ENCODE measurements at regions not wholly inside any gene's neighbourhood (a gene's known extent, or its start where the extent isn't known, plus 50 kb on each side); places are given as distances from the start of the nearest gene placed in this dataset.

GRCh38 chr1:177426497-177426896 lies 255.7 kb downstream of the BRINP2 start:
- Histone ChIP-seq H3K9ac (ENCODE audit: low read depth, low read length) (no peak overlapping the region), H3K36me3 (ENCODE audit: control insufficient read depth, insufficient read depth, low read length) (no peaks in the 10 kb centered on the region), H3K9me3 (ENCODE audit: control insufficient read depth, insufficient read depth, low read length) (no peaks in the 10 kb centered on the region), H3K4me3 (ENCODE audit: insufficient read depth, low read depth, low read length) (no peak overlapping the region), H2BK20ac (ENCODE audit: low read depth, low read length) (no peak overlapping the region), H3K27ac (ENCODE audit: insufficient read depth, low read length) (no peak overlapping the region), H3K56ac (ENCODE audit: extremely low read depth, insufficient read depth, low read length) (no peak overlapping the region), H3K23ac (ENCODE audit: low read depth, low read length) (no peak overlapping the region), H4K91ac (ENCODE audit: insufficient read depth, low read depth, low read length) (no peak overlapping the region), H3K9me1 (ENCODE audit: insufficient read depth, low read length) (no peaks in the 10 kb centered on the region), H4K20me1 (ENCODE audit: insufficient read depth, low read length) (no peaks in the 10 kb centered on the region), H3K4ac (ENCODE audit: low read depth, low read length) (no peak overlapping the region), H4K8ac (ENCODE audit: low read depth in 2 of 2, low read length in 2 of 2) (no peak overlapping the region), H4K5ac (ENCODE audit: low read depth, low read length) (no peak overlapping the region), H2AFZ (replicated peaks; ENCODE audit: low read length, poor library complexity) (no peak overlapping the region), H3K79me1 (ENCODE audit: low read depth in 1 of 2, low read length in 2 of 2) (no peaks in the 10 kb centered on the region), H3K4me1 (ENCODE audit: control insufficient read depth, insufficient read depth, low read length) (no peaks in the 10 kb centered on the region), H3K4me2 (ENCODE audit: low read depth, low read length) (no peak overlapping the region), H2BK5ac (ENCODE audit: low read depth, low read length, poor library complexity, severe bottlenecking) (no peak overlapping the region), H3K27me3 (ENCODE audit: control insufficient read depth, insufficient read depth, low read length) (no peaks in the 10 kb centered on the region), H2BK120ac (ENCODE audit: low read depth, low read length) (no peak overlapping the region), H3K14ac (replicated peaks; ENCODE audit: low read depth, low read length) (no peak overlapping the region), H2BK15ac (ENCODE audit: low read depth, low read length) (no peak overlapping the region), H2AK9ac (replicated peaks; ENCODE audit: low read depth, low read length, poor library complexity) (no peak overlapping the region), H3K18ac (ENCODE audit: low read depth, low read length) (no peak overlapping the region), H2AK5ac (ENCODE audit: low read depth, low read length) (no peak overlapping the region)
- intact Hi-C loops (cut with micrococcal nuclease), result no loop called here
- no peak for DNase-seq
- no TSS peak for BruUV-seq (replicated peaks)
- in situ Hi-C loops (cut with MboI; ENCODE audit: low sequenced_read_pairs), result no loop called here
- no peak for ATAC-seq (ENCODE audit: low read depth)
- TF ChIP-seq MAZ (IDR thresholded peaks at IDR 0.05; ENCODE audit: borderline replicate concordance, low read depth, low read length) (no peak), RCOR1 (IDR thresholded peaks at IDR 0.05; ENCODE audit: insufficient replicate concordance, low read length) (no peak), MXI1 (IDR thresholded peaks at IDR 0.05; ENCODE audit: borderline replicate concordance, low read depth, low read length) (no peak), POLR2A (IDR thresholded peaks at IDR 0.05; ENCODE audit: low read depth, low read length) (no peak), FOS (IDR thresholded peaks at IDR 0.05; ENCODE audit: low read depth, low read length) (no peak), CEBPB (IDR thresholded peaks at IDR 0.05; ENCODE audit: low read depth, low read length) (no peak), RAD21 (IDR thresholded peaks at IDR 0.05; ENCODE audit: low read length) (no peak), BHLHE40 (IDR thresholded peaks at IDR 0.05; ENCODE audit: low read depth, low read length) (no peak), SMC3 (IDR thresholded peaks at IDR 0.05; ENCODE audit: low read depth, low read length) (no peak), CHD1 (IDR thresholded peaks at IDR 0.05; ENCODE audit: low read depth, low read length) (no peak), CTCF (conservative IDR thresholded peaks at IDR 0.05; ENCODE audit: low read depth, low read length) (no peak), RFX5 (IDR thresholded peaks at IDR 0.05; ENCODE audit: low read depth, low read length) (no peak)
- TF ChIP-seq, protein P1, sequence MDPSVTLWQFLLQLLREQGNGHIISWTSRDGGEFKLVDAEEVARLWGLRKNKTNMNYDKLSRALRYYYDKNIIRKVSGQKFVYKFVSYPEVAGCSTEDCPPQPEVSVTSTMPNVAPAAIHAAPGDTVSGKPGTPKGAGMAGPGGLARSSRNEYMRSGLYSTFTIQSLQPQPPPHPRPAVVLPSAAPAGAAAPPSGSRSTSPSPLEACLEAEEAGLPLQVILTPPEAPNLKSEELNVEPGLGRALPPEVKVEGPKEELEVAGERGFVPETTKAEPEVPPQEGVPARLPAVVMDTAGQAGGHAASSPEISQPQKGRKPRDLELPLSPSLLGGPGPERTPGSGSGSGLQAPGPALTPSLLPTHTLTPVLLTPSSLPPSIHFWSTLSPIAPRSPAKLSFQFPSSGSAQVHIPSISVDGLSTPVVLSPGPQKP (IDR thresholded peaks at IDR 0.05; ENCODE audit: borderline replicate concordance, low read depth, low read length), result no peak
- TF ChIP-seq, protein P2, sequence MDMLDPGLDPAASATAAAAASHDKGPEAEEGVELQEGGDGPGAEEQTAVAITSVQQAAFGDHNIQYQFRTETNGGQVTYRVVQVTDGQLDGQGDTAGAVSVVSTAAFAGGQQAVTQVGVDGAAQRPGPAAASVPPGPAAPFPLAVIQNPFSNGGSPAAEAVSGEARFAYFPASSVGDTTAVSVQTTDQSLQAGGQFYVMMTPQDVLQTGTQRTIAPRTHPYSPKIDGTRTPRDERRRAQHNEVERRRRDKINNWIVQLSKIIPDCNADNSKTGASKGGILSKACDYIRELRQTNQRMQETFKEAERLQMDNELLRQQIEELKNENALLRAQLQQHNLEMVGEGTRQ (IDR thresholded peaks at IDR 0.05; ENCODE audit: low read depth, low read length), result no peak
- no CpG with 5 or more reads among the region's 1 CpG for WGBS, 2 experiments (ENCODE audit: extremely low coverage in 2 of 2, insufficient read length in 1 of 2)
- ChIA-PET CTCF (interaction anchor here (1.0 kb wide), 1 partner anchor 13 kb away, joined by 3 read pairs; no protein-coding TSS in a partner anchor), POLR2A (ENCODE audit: unreplicated experiment) (no interaction called here)
- dilution Hi-C loops (cut with HindIII; ENCODE audit: low sequenced_read_pairs, unreplicated experiment), result no loop called here
